GM12891 (cell line): ENCODE measurements at regions not wholly inside any gene's neighbourhood (a gene's known extent, or its start where the extent isn't known, plus 50 kb on each side); places are given as distances from the start of the nearest gene placed in this dataset.

ENCODE experiments used
- PAX5 ChIP-seq: IDR thresholded peaks from 2 replicates; pipeline ENCODE4 v1.6.1; 2011; ENCODE audit warnings: low read length, moderate library complexity, mild to moderate bottlenecking; ENCODE audit not compliant: insufficient read depth, severe bottlenecking
- POLR2A ChIP-seq: IDR thresholded peaks from 2 replicates; pipeline ENCODE4 v1.6.1; 2011; ENCODE audit warnings: low read depth, low read length, control low read depth
- POLR2AphosphoS5 ChIP-seq: IDR thresholded peaks from 2 replicates; pipeline ENCODE4 v1.6.1; 2011; ENCODE audit warnings: low read depth, low read length, control low read depth
- POU2F2 ChIP-seq: IDR thresholded peaks from 2 replicates; pipeline ENCODE4 v1.6.1; 2011; ENCODE audit warnings: low read depth, mild to moderate bottlenecking, control low read depth, low read length, moderate library complexity
- SPI1 ChIP-seq: IDR thresholded peaks from 2 replicates; pipeline ENCODE4 v1.6.1; 2011; ENCODE audit warnings: low read depth, low read length, control low read depth
- TAF1 ChIP-seq: IDR thresholded peaks from 2 replicates; pipeline ENCODE4 v1.6.1; 2011; ENCODE audit warnings: low read depth, low read length, control low read depth

DNA sequence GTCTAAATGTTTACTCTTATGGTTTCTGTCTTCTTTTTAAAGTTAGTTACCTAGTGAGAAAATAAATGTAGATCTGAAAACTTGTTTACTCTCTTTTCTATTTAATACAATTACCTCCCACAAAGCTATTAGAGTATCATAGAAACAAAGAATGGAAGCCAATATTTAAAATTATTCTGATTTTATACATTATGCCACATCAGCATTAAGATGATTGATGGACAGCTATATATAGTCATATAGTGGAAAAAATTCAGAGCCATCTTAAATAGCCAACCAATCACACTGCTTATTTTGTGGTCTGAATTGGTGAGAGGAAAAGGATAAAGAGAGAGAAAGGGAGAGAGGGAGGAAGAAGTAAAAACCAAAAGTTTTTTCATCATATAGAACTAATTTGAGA, 1101.8 kb downstream of the PCDH19 start:
- TF ChIP-seq POLR2AphosphoS5: no peak
- TF ChIP-seq POLR2A: no peak
- no peak for TF ChIP-seq TAF1
- no peak for TF ChIP-seq PAX5
- TF ChIP-seq SPI1: no peak
- TF ChIP-seq POU2F2: no peak
